ENCODE measurements at regions not wholly inside any gene's neighbourhood (a gene's known extent, or its start where the extent isn't known, plus 50 kb on each side); places are given as distances from the start of the nearest gene placed in this dataset.

DNA sequence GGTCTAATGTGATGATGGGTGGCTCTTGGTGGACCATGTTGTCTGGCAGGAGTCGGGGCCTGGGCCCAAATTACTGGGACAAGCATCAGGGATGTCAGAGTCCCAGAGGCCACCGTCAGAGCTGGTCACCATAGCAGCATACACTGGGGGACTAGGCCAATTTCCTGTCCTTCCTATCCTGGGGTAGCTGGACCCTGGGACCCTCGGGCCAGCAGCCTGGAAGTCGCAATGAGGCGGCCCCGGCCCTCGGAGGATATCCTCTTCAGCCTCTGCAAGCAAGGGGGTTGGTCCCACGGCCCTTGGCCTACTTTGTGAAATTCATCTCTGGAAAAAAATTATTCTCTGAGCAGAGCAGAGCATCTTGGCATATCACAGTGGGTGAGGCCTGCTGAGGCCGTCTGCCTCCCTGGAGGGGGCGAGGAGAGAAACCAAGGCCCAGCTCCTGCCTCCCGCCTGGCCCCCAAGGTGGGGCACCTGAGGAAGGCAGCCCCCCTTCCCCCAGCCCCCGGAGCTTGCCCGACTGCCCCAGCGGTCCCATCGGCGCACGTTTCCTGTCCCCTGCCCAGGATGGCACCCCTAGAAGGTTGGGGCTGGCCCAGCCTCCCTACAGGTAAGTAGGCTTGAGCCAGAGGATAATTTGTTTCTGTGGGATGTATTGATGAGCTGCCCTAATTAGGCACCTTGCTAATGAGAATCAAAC lies 135.0 kb upstream of the MYL2 start:
- Histone ChIP-seq H3K27me3 (ENCODE audit: insufficient read depth, low read length) (0 out of 2 replicates have a peak, but pooled peaks cover 6% of the 10 kb centered on the region), H3K9me3 (ENCODE audit: control insufficient read depth in 1 of 2, insufficient read depth in 1 of 2, low read depth in 1 of 2, low read length in 2 of 2) (no peaks in the 10 kb centered on the region), H3K4me3 (replicated peaks in 1 of 2; ENCODE audit: low read depth in 1 of 2, low read length in 2 of 2) (no peak overlapping the region), H2AFZ (ENCODE audit: low read depth, low read length, poor library complexity, severe bottlenecking) (no peak overlapping the region), H3K4me1 (ENCODE audit: control insufficient read depth in 1 of 2, insufficient read depth in 2 of 2, low read length in 2 of 2) (peaks cover 0 to 9% of the 10 kb centered on the region in 2 experiments; a peak in 1 of 4 replicates), H3K36me3 (ENCODE audit: control insufficient read depth in 1 of 2, insufficient read depth in 2 of 2, low read length in 2 of 2) (no peaks in the 10 kb centered on the region), H3K4me2 (ENCODE audit: low read length) (no peak overlapping the region), H3K9me2 (ENCODE audit: insufficient read depth) (no peaks in the 10 kb centered on the region), H3K27ac (ENCODE audit: low read depth, low read length) (no peak overlapping the region), H4K20me1 (ENCODE audit: insufficient read depth) (no peaks in the 10 kb centered on the region), H3K79me2 (ENCODE audit: insufficient read depth, low read length) (no peaks in the 10 kb centered on the region), H3K9ac (ENCODE audit: low read length) (no peak overlapping the region)
- ATAC-seq (no peak), DNase-seq (ENCODE audit: low read depth, low spot score) (no peak)
- RAD21 ChIA-PET (ENCODE audit: low non-redundant PET in 1 of 2, low total read pairs in 2 of 2, uncharacterized antibody in 2 of 2, unreplicated experiment in 2 of 2) = no interaction called here
- BruUV-seq (replicated peaks) = no TSS peak
- intact Hi-C loops (cut with micrococcal nuclease) = no loop called here
- TF ChIP-seq ELF1 (IDR thresholded peaks at IDR 0.05; ENCODE audit: borderline replicate concordance, low read depth) (no peak), POLR2AphosphoS5 (IDR thresholded peaks at IDR 0.05; ENCODE audit: low read depth, low read length) (no peak), SIN3A (IDR thresholded peaks at IDR 0.05; ENCODE audit: low read depth) (no peak), CEBPB (IDR thresholded peaks at IDR 0.05; ENCODE audit: low read depth) (no peak), SRF (IDR thresholded peaks at IDR 0.05; ENCODE audit: low read depth) (no peak), TCF7L2 (IDR thresholded peaks at IDR 0.05; ENCODE audit: borderline replicate concordance, extremely low read depth, insufficient read depth, insufficient read length) (no peak), FOSL1 (IDR thresholded peaks at IDR 0.05; ENCODE audit: low read depth) (no peak), EZH2phosphoT487 (IDR thresholded peaks at IDR 0.05; ENCODE audit: borderline replicate concordance) (no peak), CBX3 (IDR thresholded peaks at IDR 0.05; ENCODE audit: low read depth) (no peak), ZNF274 (IDR thresholded peaks at IDR 0.05; ENCODE audit: low read depth, low read length) (no peak), RAD21 (IDR thresholded peaks at IDR 0.05; ENCODE audit: low read depth) (no peak), YY1 (IDR thresholded peaks at IDR 0.05; ENCODE audit: extremely low read depth, insufficient replicate concordance, low read depth, low read length) (no peak), EZH2 (IDR thresholded peaks at IDR 0.05) (no peak), ZFX (IDR thresholded peaks at IDR 0.05) (no peak), EGR1 (IDR thresholded peaks at IDR 0.05; ENCODE audit: low read depth) (no peak)
- TF ChIP-seq, protein P1, sequence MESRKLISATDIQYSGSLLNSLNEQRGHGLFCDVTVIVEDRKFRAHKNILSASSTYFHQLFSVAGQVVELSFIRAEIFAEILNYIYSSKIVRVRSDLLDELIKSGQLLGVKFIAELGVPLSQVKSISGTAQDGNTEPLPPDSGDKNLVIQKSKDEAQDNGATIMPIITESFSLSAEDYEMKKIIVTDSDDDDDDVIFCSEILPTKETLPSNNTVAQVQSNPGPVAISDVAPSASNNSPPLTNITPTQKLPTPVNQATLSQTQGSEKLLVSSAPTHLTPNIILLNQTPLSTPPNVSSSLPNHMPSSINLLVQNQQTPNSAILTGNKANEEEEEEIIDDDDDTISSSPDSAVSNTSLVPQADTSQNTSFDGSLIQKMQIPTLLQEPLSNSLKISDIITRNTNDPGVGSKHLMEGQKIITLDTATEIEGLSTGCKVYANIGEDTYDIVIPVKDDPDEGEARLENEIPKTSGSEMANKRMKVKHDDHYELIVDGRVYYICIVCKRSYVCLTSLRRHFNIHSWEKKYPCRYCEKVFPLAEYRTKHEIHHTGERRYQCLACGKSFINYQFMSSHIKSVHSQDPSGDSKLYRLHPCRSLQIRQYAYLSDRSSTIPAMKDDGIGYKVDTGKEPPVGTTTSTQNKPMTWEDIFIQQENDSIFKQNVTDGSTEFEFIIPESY (IDR thresholded peaks at IDR 0.05; ENCODE audit: extremely low read depth, insufficient replicate concordance, low read length) = no peak
- TF ChIP-seq, protein P2, sequence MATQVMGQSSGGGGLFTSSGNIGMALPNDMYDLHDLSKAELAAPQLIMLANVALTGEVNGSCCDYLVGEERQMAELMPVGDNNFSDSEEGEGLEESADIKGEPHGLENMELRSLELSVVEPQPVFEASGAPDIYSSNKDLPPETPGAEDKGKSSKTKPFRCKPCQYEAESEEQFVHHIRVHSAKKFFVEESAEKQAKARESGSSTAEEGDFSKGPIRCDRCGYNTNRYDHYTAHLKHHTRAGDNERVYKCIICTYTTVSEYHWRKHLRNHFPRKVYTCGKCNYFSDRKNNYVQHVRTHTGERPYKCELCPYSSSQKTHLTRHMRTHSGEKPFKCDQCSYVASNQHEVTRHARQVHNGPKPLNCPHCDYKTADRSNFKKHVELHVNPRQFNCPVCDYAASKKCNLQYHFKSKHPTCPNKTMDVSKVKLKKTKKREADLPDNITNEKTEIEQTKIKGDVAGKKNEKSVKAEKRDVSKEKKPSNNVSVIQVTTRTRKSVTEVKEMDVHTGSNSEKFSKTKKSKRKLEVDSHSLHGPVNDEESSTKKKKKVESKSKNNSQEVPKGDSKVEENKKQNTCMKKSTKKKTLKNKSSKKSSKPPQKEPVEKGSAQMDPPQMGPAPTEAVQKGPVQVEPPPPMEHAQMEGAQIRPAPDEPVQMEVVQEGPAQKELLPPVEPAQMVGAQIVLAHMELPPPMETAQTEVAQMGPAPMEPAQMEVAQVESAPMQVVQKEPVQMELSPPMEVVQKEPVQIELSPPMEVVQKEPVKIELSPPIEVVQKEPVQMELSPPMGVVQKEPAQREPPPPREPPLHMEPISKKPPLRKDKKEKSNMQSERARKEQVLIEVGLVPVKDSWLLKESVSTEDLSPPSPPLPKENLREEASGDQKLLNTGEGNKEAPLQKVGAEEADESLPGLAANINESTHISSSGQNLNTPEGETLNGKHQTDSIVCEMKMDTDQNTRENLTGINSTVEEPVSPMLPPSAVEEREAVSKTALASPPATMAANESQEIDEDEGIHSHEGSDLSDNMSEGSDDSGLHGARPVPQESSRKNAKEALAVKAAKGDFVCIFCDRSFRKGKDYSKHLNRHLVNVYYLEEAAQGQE (IDR thresholded peaks at IDR 0.05; ENCODE audit: low read depth) = no peak
- TF ChIP-seq, protein P3, sequence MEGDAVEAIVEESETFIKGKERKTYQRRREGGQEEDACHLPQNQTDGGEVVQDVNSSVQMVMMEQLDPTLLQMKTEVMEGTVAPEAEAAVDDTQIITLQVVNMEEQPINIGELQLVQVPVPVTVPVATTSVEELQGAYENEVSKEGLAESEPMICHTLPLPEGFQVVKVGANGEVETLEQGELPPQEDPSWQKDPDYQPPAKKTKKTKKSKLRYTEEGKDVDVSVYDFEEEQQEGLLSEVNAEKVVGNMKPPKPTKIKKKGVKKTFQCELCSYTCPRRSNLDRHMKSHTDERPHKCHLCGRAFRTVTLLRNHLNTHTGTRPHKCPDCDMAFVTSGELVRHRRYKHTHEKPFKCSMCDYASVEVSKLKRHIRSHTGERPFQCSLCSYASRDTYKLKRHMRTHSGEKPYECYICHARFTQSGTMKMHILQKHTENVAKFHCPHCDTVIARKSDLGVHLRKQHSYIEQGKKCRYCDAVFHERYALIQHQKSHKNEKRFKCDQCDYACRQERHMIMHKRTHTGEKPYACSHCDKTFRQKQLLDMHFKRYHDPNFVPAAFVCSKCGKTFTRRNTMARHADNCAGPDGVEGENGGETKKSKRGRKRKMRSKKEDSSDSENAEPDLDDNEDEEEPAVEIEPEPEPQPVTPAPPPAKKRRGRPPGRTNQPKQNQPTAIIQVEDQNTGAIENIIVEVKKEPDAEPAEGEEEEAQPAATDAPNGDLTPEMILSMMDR (IDR thresholded peaks at IDR 0.05 in 2 of 3, conservative IDR thresholded peaks at IDR 0.05 in 1 of 3; ENCODE audit: borderline replicate concordance in 1 of 3, insufficient read depth in 1 of 3, low read depth in 2 of 3, low read length in 2 of 3) = no peak
- TF ChIP-seq, protein P4, sequence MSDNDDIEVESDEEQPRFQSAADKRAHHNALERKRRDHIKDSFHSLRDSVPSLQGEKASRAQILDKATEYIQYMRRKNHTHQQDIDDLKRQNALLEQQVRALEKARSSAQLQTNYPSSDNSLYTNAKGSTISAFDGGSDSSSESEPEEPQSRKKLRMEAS (IDR thresholded peaks at IDR 0.05) = no peak
- TF ChIP-seq, protein P5, sequence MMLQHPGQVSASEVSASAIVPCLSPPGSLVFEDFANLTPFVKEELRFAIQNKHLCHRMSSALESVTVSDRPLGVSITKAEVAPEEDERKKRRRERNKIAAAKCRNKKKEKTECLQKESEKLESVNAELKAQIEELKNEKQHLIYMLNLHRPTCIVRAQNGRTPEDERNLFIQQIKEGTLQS (IDR thresholded peaks at IDR 0.05) = no peak
- POLR2A ChIA-PET = no interaction called here
- CTCF ChIA-PET = no interaction called here
